Adrenal gland (tissue), 5 donors: ENCODE measurements at regions not wholly inside any gene's neighbourhood (a gene's known extent, or its start where the extent isn't known, plus 50 kb on each side); places are given as distances from the start of the nearest gene placed in this dataset.
"Not testable (repeated sequence)": the region's sequence is repeated elsewhere in the genome, so short reads cannot be mapped to it uniquely, and the experiment has no call there.

ENCODE experiments used
- POLR2A ChIP-seq, 2 donors: fragments of 450-650 bp; IDR thresholded peaks; one replicate each; pipeline ENCODE4 v1.6.1; 2017; ENCODE audit warnings: antibody characterized with exemption in 2 of 2, mild to moderate bottlenecking in 2 of 2, moderate library complexity in 1 of 2
- TF ChIP-seq, protein P1 (sequence below), 6 experiments: fragments of 450-650 bp in 4 of 6; fragments of 200-600 bp in 2 of 6; sonication (generic) in 1 of 6; IDR thresholded peaks; 1 replicate in 5 of 6; 2 replicates in 1 of 6; pipeline versions ENCODE4 v1.5.1 to v1.8.0; 2016 to 2021; ENCODE audit warnings: antibody characterized with exemption in 6 of 6, mild to moderate bottlenecking in 2 of 6, moderate library complexity in 1 of 6
- donor health status: DM: no; HTN: no; CAD: no.

DNA sequence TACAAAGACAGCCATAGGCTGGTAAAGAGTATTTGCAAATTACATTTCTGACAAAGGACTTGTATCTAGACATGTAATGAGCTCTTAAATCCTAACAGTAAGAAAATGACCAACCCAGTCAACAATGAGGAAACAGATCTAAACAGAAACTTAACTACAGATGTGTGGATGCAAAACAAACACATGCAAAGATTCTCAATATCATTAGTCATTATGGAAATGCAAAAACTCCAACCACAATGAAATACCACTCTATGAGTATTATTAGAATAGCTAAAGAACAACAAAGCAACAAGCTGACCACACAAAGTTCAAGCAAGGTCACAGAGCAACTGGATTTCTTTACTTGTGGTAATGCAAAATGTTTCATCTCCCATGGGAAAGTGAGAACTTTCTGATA is 275.3 kb upstream of the DPP6 start:
- TF ChIP-seq, protein P1, sequence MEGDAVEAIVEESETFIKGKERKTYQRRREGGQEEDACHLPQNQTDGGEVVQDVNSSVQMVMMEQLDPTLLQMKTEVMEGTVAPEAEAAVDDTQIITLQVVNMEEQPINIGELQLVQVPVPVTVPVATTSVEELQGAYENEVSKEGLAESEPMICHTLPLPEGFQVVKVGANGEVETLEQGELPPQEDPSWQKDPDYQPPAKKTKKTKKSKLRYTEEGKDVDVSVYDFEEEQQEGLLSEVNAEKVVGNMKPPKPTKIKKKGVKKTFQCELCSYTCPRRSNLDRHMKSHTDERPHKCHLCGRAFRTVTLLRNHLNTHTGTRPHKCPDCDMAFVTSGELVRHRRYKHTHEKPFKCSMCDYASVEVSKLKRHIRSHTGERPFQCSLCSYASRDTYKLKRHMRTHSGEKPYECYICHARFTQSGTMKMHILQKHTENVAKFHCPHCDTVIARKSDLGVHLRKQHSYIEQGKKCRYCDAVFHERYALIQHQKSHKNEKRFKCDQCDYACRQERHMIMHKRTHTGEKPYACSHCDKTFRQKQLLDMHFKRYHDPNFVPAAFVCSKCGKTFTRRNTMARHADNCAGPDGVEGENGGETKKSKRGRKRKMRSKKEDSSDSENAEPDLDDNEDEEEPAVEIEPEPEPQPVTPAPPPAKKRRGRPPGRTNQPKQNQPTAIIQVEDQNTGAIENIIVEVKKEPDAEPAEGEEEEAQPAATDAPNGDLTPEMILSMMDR (IDR thresholded peaks at IDR 0.05): not testable (repeated sequence)
- TF ChIP-seq POLR2A (IDR thresholded peaks at IDR 0.05): not testable (repeated sequence)
